ENCODE measurements at regions not wholly inside any gene's neighbourhood (a gene's known extent, or its start where the extent isn't known, plus 50 kb on each side); places are given as distances from the start of the nearest gene placed in this dataset.

- H3K27ac Mint-ChIP-seq: no peak overlapping the region
- peaks cover 5% of the 10 kb centered on the region for H3K9me3 Mint-ChIP-seq
- no peaks in the 10 kb centered on the region for H3K27me3 Mint-ChIP-seq (ENCODE audit: low read depth)
- no peak for DNase-seq (ENCODE audit: low spot score)
- no peak overlapping the region for H3K4me3 Mint-ChIP-seq
- H3K36me3 Mint-ChIP-seq (ENCODE audit: low read depth): no peaks in the 10 kb centered on the region
- no peaks in the 10 kb centered on the region for H3K4me1 Mint-ChIP-seq (ENCODE audit: low read depth)
Measured at GRCh38 chr1:96400089-96400488, 321.5 kb upstream of the PTBP2 start.

- H3K4me3 Mint-ChIP-seq: no peak overlapping the region
- no peaks in the 10 kb centered on the region for H3K27me3 Mint-ChIP-seq (ENCODE audit: low read depth)
- H3K36me3 Mint-ChIP-seq (ENCODE audit: low read depth): no peaks in the 10 kb centered on the region
- no peak overlapping the region for H3K27ac Mint-ChIP-seq
- H3K9me3 Mint-ChIP-seq: peaks cover 4% of the 10 kb centered on the region
- H3K4me1 Mint-ChIP-seq (ENCODE audit: low read depth): no peaks in the 10 kb centered on the region
- no peak for DNase-seq (ENCODE audit: low spot score)
Measured at GRCh38 chr1:96409087-96409486, 312.5 kb upstream of the PTBP2 start.

GRCh38 chr1:96409689-96410088 is 311.9 kb upstream of the PTBP2 start:
- H3K27me3 Mint-ChIP-seq (ENCODE audit: low read depth): no peaks in the 10 kb centered on the region
- H3K27ac Mint-ChIP-seq: no peak overlapping the region
- H3K36me3 Mint-ChIP-seq (ENCODE audit: low read depth): no peaks in the 10 kb centered on the region
- H3K9me3 Mint-ChIP-seq: peaks cover 4% of the 10 kb centered on the region
- H3K4me3 Mint-ChIP-seq: no peak overlapping the region
- H3K4me1 Mint-ChIP-seq (ENCODE audit: low read depth): no peaks in the 10 kb centered on the region
- DNase-seq (ENCODE audit: low spot score): no peak

GRCh38 chr1:96411006-96411405 is 310.6 kb upstream of the PTBP2 start:
- H3K4me3 Mint-ChIP-seq: no peak overlapping the region
- H3K9me3 Mint-ChIP-seq: peaks cover 6% of the 10 kb centered on the region
- H3K36me3 Mint-ChIP-seq (ENCODE audit: low read depth): no peaks in the 10 kb centered on the region
- no peak overlapping the region for H3K27ac Mint-ChIP-seq
- no peaks in the 10 kb centered on the region for H3K4me1 Mint-ChIP-seq (ENCODE audit: low read depth)
- no peak for DNase-seq (ENCODE audit: low spot score)
- H3K27me3 Mint-ChIP-seq (ENCODE audit: low read depth): no peaks in the 10 kb centered on the region

GRCh38 chr1:96414598-96414997 is 307.0 kb upstream of the PTBP2 start:
- Mint-ChIP-seq H3K27ac (no peak overlapping the region), H3K36me3 (ENCODE audit: low read depth) (no peaks in the 10 kb centered on the region), H3K27me3 (ENCODE audit: low read depth) (no peaks in the 10 kb centered on the region), H3K4me3 (no peak overlapping the region), H3K4me1 (ENCODE audit: low read depth) (no peaks in the 10 kb centered on the region), H3K9me3 (peaks cover 4% of the 10 kb centered on the region)
- DNase-seq (ENCODE audit: low spot score): no peak

- Mint-ChIP-seq H3K9me3 (peaks cover 4% of the 10 kb centered on the region), H3K27me3 (ENCODE audit: low read depth) (no peaks in the 10 kb centered on the region), H3K4me3 (no peak overlapping the region), H3K27ac (no peak overlapping the region), H3K4me1 (ENCODE audit: low read depth) (no peaks in the 10 kb centered on the region), H3K36me3 (ENCODE audit: low read depth) (no peaks in the 10 kb centered on the region)
- no peak for DNase-seq (ENCODE audit: low spot score)
Measured at GRCh38 chr1:96416111-96416595, 305.4 kb upstream of the PTBP2 start.

GRCh38 chr1:96416701-96417444 is 304.7 kb upstream of the PTBP2 start:
- Mint-ChIP-seq H3K9me3 (peaks cover 4% of the 10 kb centered on the region), H3K27me3 (ENCODE audit: low read depth) (no peaks in the 10 kb centered on the region), H3K4me3 (no peak overlapping the region), H3K36me3 (ENCODE audit: low read depth) (no peaks in the 10 kb centered on the region), H3K27ac (no peak overlapping the region), H3K4me1 (ENCODE audit: low read depth) (no peaks in the 10 kb centered on the region)
- no peak for DNase-seq (ENCODE audit: low spot score)

GRCh38 chr1:96418969-96419368 is 302.6 kb upstream of the PTBP2 start:
- peaks cover 4% of the 10 kb centered on the region for H3K9me3 Mint-ChIP-seq
- no peak for DNase-seq (ENCODE audit: low spot score)

GRCh38 chr1:96424877-96425276 is 296.7 kb upstream of the PTBP2 start:
- Mint-ChIP-seq H3K36me3 (ENCODE audit: low read depth) (no peaks in the 10 kb centered on the region), H3K4me3 (no peak overlapping the region), H3K27ac (no peak overlapping the region), H3K9me3 (no peaks in the 10 kb centered on the region), H3K27me3 (ENCODE audit: low read depth) (no peaks in the 10 kb centered on the region), H3K4me1 (ENCODE audit: low read depth) (no peaks in the 10 kb centered on the region)
- DNase-seq (ENCODE audit: low spot score): no peak

More at GRCh38 chr1:96418969-96419368, 302.6 kb upstream of the PTBP2 start:
- Mint-ChIP-seq H3K36me3 (ENCODE audit: low read depth) (no peaks in the 10 kb centered on the region), H3K27ac (no peak overlapping the region), H3K4me3 (no peak overlapping the region), H3K4me1 (ENCODE audit: low read depth) (no peaks in the 10 kb centered on the region), H3K27me3 (ENCODE audit: low read depth) (no peaks in the 10 kb centered on the region)

- H3K27ac Mint-ChIP-seq: no peak overlapping the region
Measured at GRCh38 chr1:96425382-96426129, 296.0 kb upstream of the PTBP2 start.

GRCh38 chr1:96427616-96428015 is 294.0 kb upstream of the PTBP2 start:
- Mint-ChIP-seq H3K4me1 (ENCODE audit: low read depth) (no peaks in the 10 kb centered on the region), H3K36me3 (ENCODE audit: low read depth) (no peaks in the 10 kb centered on the region), H3K27ac (no peak overlapping the region), H3K9me3 (no peaks in the 10 kb centered on the region), H3K27me3 (ENCODE audit: low read depth) (no peaks in the 10 kb centered on the region), H3K4me3 (no peak overlapping the region)
- no peak for DNase-seq (ENCODE audit: low spot score)

More at GRCh38 chr1:96425382-96426129, 296.0 kb upstream of the PTBP2 start:
- Mint-ChIP-seq H3K9me3 (no peaks in the 10 kb centered on the region), H3K27me3 (ENCODE audit: low read depth) (no peaks in the 10 kb centered on the region), H3K36me3 (ENCODE audit: low read depth) (no peaks in the 10 kb centered on the region), H3K4me1 (ENCODE audit: low read depth) (no peaks in the 10 kb centered on the region), H3K4me3 (no peak overlapping the region)
- DNase-seq (ENCODE audit: low spot score): no peak

- H3K27me3 Mint-ChIP-seq (ENCODE audit: low read depth): no peaks in the 10 kb centered on the region
- no peak overlapping the region for H3K27ac Mint-ChIP-seq
- H3K36me3 Mint-ChIP-seq (ENCODE audit: low read depth): no peaks in the 10 kb centered on the region
- no peaks in the 10 kb centered on the region for H3K4me1 Mint-ChIP-seq (ENCODE audit: low read depth)
- H3K4me3 Mint-ChIP-seq: no peak overlapping the region
- peaks cover 6% of the 10 kb centered on the region for H3K9me3 Mint-ChIP-seq
- no peak for DNase-seq (ENCODE audit: low spot score)
Measured at GRCh38 chr1:96445302-96445701, 276.3 kb upstream of the PTBP2 start.

- H3K4me1 Mint-ChIP-seq (ENCODE audit: low read depth): no peaks in the 10 kb centered on the region
- no peaks in the 10 kb centered on the region for H3K9me3 Mint-ChIP-seq
- H3K27ac Mint-ChIP-seq: no peak overlapping the region
- H3K36me3 Mint-ChIP-seq (ENCODE audit: low read depth): no peaks in the 10 kb centered on the region
- H3K27me3 Mint-ChIP-seq (ENCODE audit: low read depth): no peaks in the 10 kb centered on the region
- no peak for DNase-seq (ENCODE audit: low spot score)
- no peak overlapping the region for H3K4me3 Mint-ChIP-seq
Measured at GRCh38 chr1:96464066-96464465, 257.5 kb upstream of the PTBP2 start.

GRCh38 chr1:96464522-96464921 is 257.1 kb upstream of the PTBP2 start:
- Mint-ChIP-seq H3K4me3 (no peak overlapping the region), H3K4me1 (ENCODE audit: low read depth) (no peaks in the 10 kb centered on the region), H3K27me3 (ENCODE audit: low read depth) (no peaks in the 10 kb centered on the region), H3K27ac (no peak overlapping the region), H3K9me3 (no peaks in the 10 kb centered on the region), H3K36me3 (ENCODE audit: low read depth) (no peaks in the 10 kb centered on the region)
- DNase-seq (ENCODE audit: low spot score): no peak
